T-cell (primary cell): ENCODE measurements at regions not wholly inside any gene's neighbourhood (a gene's known extent, or its start where the extent isn't known, plus 50 kb on each side); places are given as distances from the start of the nearest gene placed in this dataset.
"Not testable (repeated sequence)": the region's sequence is repeated elsewhere in the genome, so short reads cannot be mapped to it uniquely, and the experiment has no call there.

Experiments
- ATAC-seq, 4 experiments: fragments of 200-7000 bp in 3 of 4; fragments of 150-1000 bp in 1 of 4; cut with Tn5 transposase; replicated peaks in 1 of 4; 1 replicate in 3 of 4; 2 replicates in 1 of 4; pipeline ENCODE4 v1.10.0; 2021; ENCODE audit warnings: moderate library complexity in 3 of 4, mild to moderate bottlenecking in 2 of 4, moderate number of reproducible peaks in 1 of 4
- CTCF ChIA-PET, 2 donors: fragments of 300-600 bp; sonication (Branson Sonifier 250); formaldehyde crosslinking; loops; one replicate each; lab custom pipeline; 2022; ENCODE audit warnings: antibody characterized with exemption in 2 of 2; lab: Charles Lee
- POLR2A ChIA-PET, 2 donors: fragments of 300-600 bp; sonication (Branson Sonifier 250); formaldehyde crosslinking; loops; one replicate each; lab custom pipeline; 2022; ENCODE audit warnings: antibody characterized with exemption in 2 of 2; lab: Charles Lee
- DNase-seq, 35 experiments: peaks; one replicate each; pipeline versions ENCODE4 v3.0.0 to v3.0.0-alpha.2; 2013 to 2023
- H3K27ac ChIP-seq: one replicate; pipeline ENCODE4 v1.5.1; 2013; ENCODE audit warnings: low read length
- H3K27me3 ChIP-seq, 2 experiments: replicated peaks in 1 of 2; 1 replicate in 1 of 2; 2 replicates in 1 of 2; pipeline versions ENCODE4 v1.6.1 to v1.7.0; 2013; ENCODE audit warnings: low read length in 1 of 2, mixed read lengths in 1 of 2; ENCODE audit not compliant: control insufficient read depth in 2 of 2, insufficient read depth in 2 of 2; ENCODE audit errors: extremely low read depth in 1 of 2
- H3K36me3 ChIP-seq, 2 donors: 1 replicate in 1 of 2; 2 replicates in 1 of 2; pipeline versions ENCODE4 v1.6.1 to v1.7.0; 2013; ENCODE audit warnings: low read length in 1 of 2; ENCODE audit not compliant: control insufficient read depth in 2 of 2, insufficient read depth in 1 of 2; ENCODE audit errors: extremely low read depth in 1 of 2
- H3K4me1 ChIP-seq, 2 experiments: 1 replicate in 1 of 2; 2 replicates in 1 of 2; pipeline versions ENCODE4 v1.6.1 to v1.7.0; 2013; ENCODE audit warnings: low read length in 2 of 2, mixed read lengths in 1 of 2; ENCODE audit not compliant: insufficient read depth in 2 of 2, control insufficient read depth in 1 of 2; ENCODE audit errors: extremely low read depth in 1 of 2
- H3K4me3 ChIP-seq, 2 donors: 1 replicate in 1 of 2; 2 replicates in 1 of 2; pipeline versions ENCODE4 v1.5.1 to v1.7.0; 2013; ENCODE audit warnings: mild to moderate bottlenecking in 2 of 2, low read length in 1 of 2, moderate library complexity in 1 of 2; ENCODE audit not compliant: control insufficient read depth in 1 of 2; ENCODE audit errors: extremely low read depth in 1 of 2
- H3K9me3 ChIP-seq: 2 replicates; pipeline ENCODE4 v1.7.0; 2013
- H3K27ac Mint-ChIP-seq, 2 donors: one replicate each; pipeline ENCODE4 v1.8.0; 2020 to 2021; ENCODE audit warnings: mild to moderate bottlenecking in 2 of 2, mixed read lengths in 2 of 2
- H3K27me3 Mint-ChIP-seq, 2 donors: one replicate each; pipeline ENCODE4 v1.8.0; 2021 to 2022; ENCODE audit warnings: mixed read lengths in 2 of 2
- H3K36me3 Mint-ChIP-seq: one replicate; pipeline ENCODE4 v1.8.0; 2021; ENCODE audit warnings: mixed read lengths
- H3K4me1 Mint-ChIP-seq, 3 donors: one replicate each; pipeline ENCODE4 v1.8.0; 2020 to 2022; ENCODE audit warnings: mixed read lengths in 3 of 3, mild to moderate bottlenecking in 1 of 3
- H3K4me3 Mint-ChIP-seq, 3 donors: one replicate each; pipeline ENCODE4 v1.8.0; 2020 to 2022; ENCODE audit warnings: mild to moderate bottlenecking in 3 of 3, mixed read lengths in 3 of 3, moderate library complexity in 3 of 3
- H3K9me3 Mint-ChIP-seq, 3 donors: one replicate each; pipeline ENCODE4 v1.8.0; 2020 to 2022; ENCODE audit warnings: mixed read lengths in 3 of 3
- WGBS: methylation state at CpG from one replicate; pipeline ENCODE4 v1.1.5; 2013; ENCODE audit warnings: missing lambda C conversion rate; ENCODE audit not compliant: insufficient coverage; 5-methylcytosine and 5-hydroxymethylcytosine counted together

- Mint-ChIP-seq H3K4me1 (no peaks in the 10 kb centered on the region), H3K27ac (no peak overlapping the region), H3K4me3 (no peak overlapping the region), H3K27me3 (peaks cover 0 to 2% of the 10 kb centered on the region in 2 donors), H3K36me3 (no peaks in the 10 kb centered on the region), H3K9me3 (no peaks in the 10 kb centered on the region)
- H3K4me1 ChIP-seq, result no peaks in the 10 kb centered on the region
- peaks cover 0 to 7% of the 10 kb centered on the region in 2 experiments for H3K27me3 ChIP-seq
- ATAC-seq (no peak), DNase-seq (no peak)
- H3K36me3 ChIP-seq, result no peaks in the 10 kb centered on the region
- ChIA-PET POLR2A (no interaction called here), CTCF (no interaction called here)
- no peaks in the 10 kb centered on the region for H3K9me3 ChIP-seq
- no peak overlapping the region for H3K4me3 ChIP-seq
- no peak overlapping the region for H3K27ac ChIP-seq
Measured at GRCh38 chr4:94152466-94152865, 55.2 kb upstream of the SMARCAD1 start.

GRCh38 chr4:94155404-94155803, 52.3 kb upstream of the SMARCAD1 start:
- ATAC-seq, H3K4me1 ChIP-seq, POLR2A ChIA-PET, H3K4me3 Mint-ChIP-seq, H3K27me3 ChIP-seq, H3K36me3 Mint-ChIP-seq, DNase-seq, CTCF ChIA-PET, H3K27me3 Mint-ChIP-seq, H3K4me3 ChIP-seq, H3K36me3 ChIP-seq, H3K27ac Mint-ChIP-seq, H3K27ac ChIP-seq, H3K9me3 ChIP-seq, H3K4me1 Mint-ChIP-seq, H3K9me3 Mint-ChIP-seq: not testable (repeated sequence)
- WGBS, result 100% methylated on average over 2 of the region's 2 CpGs

- Mint-ChIP-seq H3K4me1 (no peaks in the 10 kb centered on the region), H3K27ac (no peak overlapping the region), H3K4me3 (no peak overlapping the region), H3K36me3 (no peaks in the 10 kb centered on the region), H3K27me3 (no peaks in the 10 kb centered on the region), H3K9me3 (no peaks in the 10 kb centered on the region)
- Histone ChIP-seq H3K36me3 (no peaks in the 10 kb centered on the region), H3K4me3 (no peak overlapping the region), H3K27me3 (no peaks in the 10 kb centered on the region), H3K4me1 (no peaks in the 10 kb centered on the region), H3K9me3 (no peaks in the 10 kb centered on the region), H3K27ac (no peak overlapping the region)
- DNase-seq (no peak), ATAC-seq (no peak)
- ChIA-PET POLR2A (no interaction called here), CTCF (no interaction called here)
- WGBS, result 87% methylated on average over 3 of the region's 5 CpGs
Measured at GRCh38 chr4:94156826-94157225, 50.8 kb upstream of the SMARCAD1 start.
